HS-27A (cell line): ENCODE measurements at regions not wholly inside any gene's neighbourhood (a gene's known extent, or its start where the extent isn't known, plus 50 kb on each side); places are given as distances from the start of the nearest gene placed in this dataset.

Experiments
- DNase-seq: peaks from one replicate; pipeline ENCODE4 v3.0.0-alpha.2; 2012; ENCODE audit warnings: low read depth, missing footprints

GRCh38 chr11:128260398-128260797, 327.0 kb downstream of the ETS1 start:
- no peak for DNase-seq

DNA sequence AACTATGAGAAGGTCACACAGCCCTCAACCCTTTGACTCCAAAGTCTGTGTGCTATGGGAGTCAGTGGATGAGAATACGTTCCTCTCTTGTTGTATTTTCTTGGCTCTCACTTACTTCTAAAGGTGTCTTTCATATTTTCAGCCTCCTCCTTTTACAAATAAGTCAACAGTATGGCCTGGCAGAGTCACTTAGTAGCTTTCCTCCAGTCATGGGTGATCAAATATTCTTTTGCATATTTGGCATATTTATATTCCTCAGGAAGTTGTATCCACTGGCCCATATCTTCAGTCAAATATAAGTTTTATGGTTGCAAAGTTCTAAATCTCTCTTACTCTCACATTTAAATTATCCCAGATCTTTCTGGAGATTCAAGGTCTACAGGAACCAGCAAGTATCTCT, 327.5 kb downstream of the ETS1 start:
- no peak for DNase-seq

DNA sequence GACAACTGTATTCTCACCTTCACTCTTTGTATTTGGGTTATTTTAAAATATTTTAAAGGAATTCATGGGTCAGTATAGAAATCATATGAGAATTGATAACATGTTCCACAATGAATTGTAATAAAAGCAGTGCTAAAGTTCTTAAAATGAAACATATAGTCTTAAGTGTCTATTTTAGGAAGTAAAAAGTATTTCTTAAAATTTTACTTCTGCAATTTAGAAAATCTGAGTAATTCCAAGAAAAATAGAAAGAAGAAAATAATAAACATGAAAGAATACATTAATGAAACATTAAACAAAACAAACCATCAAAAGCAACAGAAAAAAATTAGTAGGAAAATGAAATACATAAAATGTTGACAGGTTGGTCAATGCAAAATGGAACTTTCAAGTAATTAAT, 332.4 kb downstream of the ETS1 start:
- no peak for DNase-seq

DNA sequence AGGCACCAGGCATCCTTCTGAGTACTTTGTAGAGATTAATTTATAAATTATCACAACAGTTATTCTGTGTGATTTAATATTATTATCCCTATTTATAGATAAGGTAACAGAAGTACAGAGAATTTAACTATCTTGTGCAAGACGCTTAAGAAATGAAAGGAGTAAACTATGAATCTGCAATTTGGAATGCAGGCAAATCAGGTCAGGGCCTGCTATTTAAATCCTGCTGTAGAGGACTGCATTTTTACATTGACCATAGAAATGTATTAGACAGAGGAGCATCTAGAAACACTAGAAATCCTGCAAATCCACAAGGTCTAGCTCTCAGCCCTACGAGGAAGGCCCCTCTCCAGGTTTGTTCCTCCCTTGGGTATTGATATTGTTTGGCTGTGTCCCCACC, 336.2 kb downstream of the ETS1 start:
- DNase-seq: no peak

DNA sequence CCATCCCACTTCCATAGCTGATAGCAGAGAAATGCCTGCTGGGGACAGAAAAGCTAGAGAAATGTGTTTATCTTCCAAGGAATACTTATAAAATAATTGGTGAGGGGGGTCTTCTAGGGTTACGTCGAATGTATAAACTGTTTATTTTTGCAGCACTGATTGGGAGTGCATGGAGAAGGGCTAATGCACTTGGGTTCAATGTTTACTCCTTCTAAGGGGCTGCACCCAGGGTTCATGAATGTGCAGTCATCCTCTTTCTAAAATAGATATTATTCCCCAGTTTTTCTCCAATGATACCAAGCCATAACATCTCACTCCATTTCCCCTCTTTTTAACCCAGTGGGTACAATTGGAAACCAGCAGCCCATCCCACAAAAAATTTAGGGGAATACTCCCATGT, 336.9 kb downstream of the ETS1 start:
- no peak for DNase-seq

GRCh38 chr11:128246810-128247594, 340.4 kb downstream of the ETS1 start:
- no peak for DNase-seq

GRCh38 chr11:128246364-128246801, 341.0 kb downstream of the ETS1 start:
- DNase-seq: no peak

GRCh38 chr11:128244871-128245270, 342.5 kb downstream of the ETS1 start:
- no peak for DNase-seq

GRCh38 chr11:128242451-128242850, 344.9 kb downstream of the ETS1 start:
- DNase-seq: no peak

DNA sequence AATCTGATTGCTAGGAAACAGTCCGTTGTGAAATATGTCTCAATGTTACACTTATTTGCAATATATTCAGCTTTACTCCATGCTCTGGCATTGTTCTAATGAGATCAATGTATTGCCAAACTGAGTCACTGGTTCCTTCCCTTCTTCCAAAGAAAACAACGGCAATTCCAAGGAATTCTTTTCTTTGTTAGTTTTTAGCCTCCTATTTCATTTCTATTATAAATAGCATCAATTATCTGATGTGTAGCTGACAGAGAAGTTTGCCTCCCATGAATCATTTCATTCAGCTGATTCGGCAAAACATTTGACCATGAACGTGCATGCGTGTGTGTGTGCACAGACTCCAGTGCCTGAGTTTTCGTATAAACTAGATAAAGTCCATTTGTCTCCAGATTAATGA, 346.8 kb downstream of the ETS1 start:
- DNase-seq: no peak

GRCh38 chr11:128239306-128239705, 348.1 kb downstream of the ETS1 start:
- no peak for DNase-seq

DNA sequence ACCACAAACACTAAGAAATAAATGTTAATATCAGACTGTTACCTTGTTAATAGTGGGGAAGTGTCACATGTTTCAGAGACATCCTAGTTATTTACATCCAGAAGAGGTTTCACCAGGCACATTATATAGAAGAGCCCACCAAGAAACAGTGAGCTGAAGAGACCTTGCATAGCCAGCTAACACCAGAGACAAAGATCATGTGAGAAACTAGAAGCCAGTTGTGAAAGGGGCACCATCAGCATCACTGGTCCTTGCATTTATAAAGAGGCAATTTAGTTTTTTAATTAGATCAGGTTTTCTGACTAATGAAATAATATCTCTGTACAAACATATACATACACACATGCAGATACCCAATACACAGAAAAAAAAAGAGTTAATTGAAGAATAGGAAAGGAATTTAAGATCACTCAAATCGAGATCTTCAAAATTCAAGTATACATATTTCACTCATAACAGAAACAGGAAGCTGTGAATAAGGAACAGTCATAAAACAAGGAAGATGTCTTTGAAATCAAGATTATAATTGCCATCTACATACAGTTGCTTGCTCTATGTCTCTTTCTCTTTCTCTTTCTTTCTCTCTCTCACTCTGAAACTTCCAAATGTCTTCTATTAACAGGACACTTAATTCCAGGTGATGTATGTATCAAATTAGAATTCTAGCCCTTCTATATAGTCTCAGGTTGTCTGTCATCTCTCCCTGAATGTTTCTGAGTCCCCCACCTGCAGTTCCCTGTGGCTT, 348.7 kb downstream of the ETS1 start:
- DNase-seq: no peak

GRCh38 chr11:128236506-128237498, 350.6 kb downstream of the ETS1 start:
- DNase-seq: no peak

- no peak for DNase-seq
Observed at GRCh38 chr11:128235958-128236357, 351.4 kb downstream of the ETS1 start.

DNA sequence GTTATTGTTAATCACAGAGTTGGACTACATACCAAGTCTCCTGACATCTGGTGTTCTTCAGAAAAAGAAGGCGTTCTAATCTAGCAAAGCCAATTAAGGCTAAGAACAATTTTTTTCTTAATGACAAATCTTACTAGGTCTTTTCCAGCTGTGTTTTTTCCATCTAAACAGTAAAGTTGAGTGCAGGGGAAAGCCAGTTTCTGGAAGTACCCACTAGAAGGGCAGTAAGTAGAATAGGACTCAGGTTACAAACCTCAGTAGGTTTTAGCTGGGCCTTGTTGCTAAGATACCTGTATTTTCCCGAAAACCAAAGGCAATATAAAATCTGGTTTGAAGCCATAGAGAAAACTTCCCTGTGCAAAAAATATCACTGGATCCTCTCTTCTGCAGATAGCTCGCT, 351.9 kb downstream of the ETS1 start:
- no peak for DNase-seq

DNA sequence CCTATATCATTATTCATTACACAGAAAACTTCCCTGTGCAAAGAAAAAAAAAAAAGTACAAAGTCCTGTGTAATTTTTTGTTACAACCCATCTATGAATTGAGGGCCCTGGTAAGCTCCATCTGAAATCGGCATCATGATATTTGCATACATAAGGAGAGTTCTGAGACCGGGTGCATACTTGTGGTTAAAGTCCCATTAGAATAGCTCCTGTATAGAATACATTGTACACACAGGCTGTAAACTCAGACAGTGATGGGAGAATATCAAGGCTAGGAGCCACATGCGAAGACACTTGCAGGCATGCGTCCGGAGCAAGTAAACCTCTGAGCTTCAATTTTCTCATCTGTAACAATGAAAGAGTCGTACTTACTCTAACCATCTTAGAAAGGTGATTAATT, 353.2 kb downstream of the ETS1 start:
- DNase-seq: no peak

GRCh38 chr11:128232588-128232987, 354.8 kb downstream of the ETS1 start:
- no peak for DNase-seq

DNA sequence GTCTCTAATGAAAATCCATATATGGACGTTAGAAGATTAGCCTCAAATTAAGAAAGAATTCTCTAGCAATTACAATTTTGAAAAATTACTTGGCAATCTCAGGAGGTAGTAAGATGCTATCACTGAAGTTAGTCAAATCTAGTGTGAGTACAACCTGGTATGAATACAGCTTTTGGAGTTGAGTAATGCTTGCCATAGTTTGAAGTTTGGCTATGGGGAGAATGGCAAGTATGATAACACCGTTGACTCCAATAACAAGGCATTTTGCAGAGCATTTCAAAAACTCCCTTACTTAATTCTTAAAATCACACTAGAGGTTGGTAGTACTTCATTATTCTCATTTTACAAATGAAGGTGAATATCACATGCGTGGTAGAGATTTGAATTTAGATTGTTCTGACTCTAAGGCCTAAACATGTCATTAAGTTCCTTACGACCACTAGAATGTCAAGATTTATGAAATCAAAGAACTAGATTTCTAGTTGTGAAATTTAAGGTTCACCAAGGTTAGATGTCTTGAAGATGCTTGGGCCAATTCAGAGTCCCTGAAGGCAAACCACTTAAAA, 355.4 kb downstream of the ETS1 start:
- no peak for DNase-seq

- no peak for DNase-seq
Observed at GRCh38 chr11:128227466-128227865, 359.9 kb downstream of the ETS1 start.

DNA sequence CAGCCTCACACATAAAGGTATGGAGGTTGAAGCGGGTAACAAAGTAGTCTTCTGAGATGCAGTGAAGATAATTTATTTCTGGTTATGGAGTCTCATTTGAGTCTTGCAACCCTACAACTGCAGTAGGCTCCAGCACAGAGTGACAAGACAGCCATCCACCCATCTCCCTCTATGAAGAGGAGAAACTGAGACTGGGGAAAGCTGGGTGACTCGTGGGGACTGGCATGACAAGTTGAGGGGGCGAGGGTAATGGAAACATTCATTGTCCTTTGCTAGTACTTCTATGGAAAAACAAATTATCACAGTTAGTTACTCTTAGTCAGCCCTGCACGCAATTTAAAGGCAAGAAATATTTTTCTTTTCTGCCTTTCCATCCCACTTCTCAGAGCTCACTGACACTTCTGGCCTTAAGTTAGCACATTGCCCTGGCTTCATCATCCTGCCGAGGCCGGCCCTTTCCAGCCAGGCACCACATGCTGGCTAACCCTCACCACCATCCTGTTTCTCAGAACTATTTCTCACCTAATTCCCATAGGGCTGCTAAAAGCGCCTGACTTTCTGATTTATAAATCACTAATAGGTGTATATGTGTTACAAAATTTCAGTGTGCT, 361.1 kb downstream of the ETS1 start:
- DNase-seq: no peak

- DNase-seq: no peak
Observed at GRCh38 chr11:128222245-128222884, 365.0 kb downstream of the ETS1 start.
